ENCODE measurements at regions not wholly inside any gene's neighbourhood (a gene's known extent, or its start where the extent isn't known, plus 50 kb on each side); places are given as distances from the start of the nearest gene placed in this dataset.
"Not testable (repeated sequence)": the region's sequence is repeated elsewhere in the genome, so short reads cannot be mapped to it uniquely, and the experiment has no call there.

DNA sequence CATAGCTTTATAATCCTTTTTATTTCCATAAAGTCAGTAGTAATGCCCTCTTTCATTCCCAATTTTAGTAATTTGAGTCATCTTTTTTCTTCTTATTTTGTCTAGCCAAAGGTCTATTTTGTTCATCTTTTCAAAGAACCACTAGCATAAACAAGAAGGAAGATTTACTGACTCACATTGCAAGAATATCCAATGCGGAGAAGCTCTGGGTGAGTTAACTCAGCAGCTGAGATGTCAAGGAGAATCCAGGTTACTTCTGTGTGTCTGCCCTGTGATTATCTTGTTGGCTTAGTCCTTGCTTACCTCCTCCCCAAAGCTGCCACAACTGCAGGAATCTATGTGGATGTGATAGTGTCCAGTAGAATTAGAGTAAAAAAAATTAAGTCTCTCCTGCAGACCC, 311.4 kb upstream of the NCKAP5 start:
- no peak for DNase-seq (ENCODE audit: low spot score)

DNA sequence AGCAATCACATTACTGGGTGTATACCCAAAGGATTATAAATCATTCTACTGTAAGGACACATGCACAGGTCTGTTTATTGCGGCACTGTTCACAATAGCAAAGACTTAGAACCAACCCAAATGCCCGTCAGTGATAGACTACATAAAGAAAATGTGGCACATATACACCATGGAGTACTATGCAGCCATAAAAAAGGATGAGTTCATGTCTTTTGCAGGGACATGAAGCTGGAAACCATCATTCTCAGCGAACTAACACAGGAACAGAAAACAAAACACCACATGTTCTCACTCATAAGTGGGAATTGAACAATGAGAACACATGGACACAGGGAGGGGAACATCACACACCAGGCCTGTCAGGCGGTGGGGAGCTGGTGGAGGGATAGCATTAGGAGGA, 313.9 kb upstream of the NCKAP5 start:
- DNase-seq (ENCODE audit: low spot score), result not testable (repeated sequence)

DNA sequence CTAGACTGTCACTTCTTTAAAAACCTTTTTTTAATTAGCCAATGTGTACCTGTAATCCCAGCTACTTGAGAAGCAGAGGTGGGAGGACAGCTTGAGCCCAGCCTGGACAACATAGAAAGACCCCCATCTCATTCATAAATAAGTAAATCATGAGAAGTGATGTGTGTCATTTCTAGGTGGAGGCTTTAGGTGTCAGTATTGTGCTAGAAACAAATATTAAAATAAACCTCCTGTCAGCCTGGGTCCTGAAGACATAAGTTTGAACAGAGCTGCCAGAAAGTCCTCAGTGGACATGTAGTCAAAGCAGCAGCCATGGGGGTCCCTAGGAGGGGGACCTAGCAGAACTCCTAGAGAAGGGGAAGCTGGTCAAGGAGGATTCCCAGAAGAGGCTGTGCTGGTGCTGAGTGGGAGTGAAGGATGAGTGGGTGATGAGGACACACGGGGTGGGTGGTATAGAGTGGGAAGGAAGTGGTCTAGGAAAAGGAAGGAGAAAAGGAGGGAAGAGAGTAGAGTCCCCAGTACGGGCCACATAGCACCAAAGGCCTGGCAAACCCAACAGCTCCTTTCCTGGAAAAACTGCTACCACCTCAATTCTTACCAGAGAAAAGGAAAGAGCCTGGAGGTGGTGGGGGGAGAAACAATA, 316.6 kb upstream of the NCKAP5 start:
- no peak for DNase-seq (ENCODE audit: low spot score)

DNA sequence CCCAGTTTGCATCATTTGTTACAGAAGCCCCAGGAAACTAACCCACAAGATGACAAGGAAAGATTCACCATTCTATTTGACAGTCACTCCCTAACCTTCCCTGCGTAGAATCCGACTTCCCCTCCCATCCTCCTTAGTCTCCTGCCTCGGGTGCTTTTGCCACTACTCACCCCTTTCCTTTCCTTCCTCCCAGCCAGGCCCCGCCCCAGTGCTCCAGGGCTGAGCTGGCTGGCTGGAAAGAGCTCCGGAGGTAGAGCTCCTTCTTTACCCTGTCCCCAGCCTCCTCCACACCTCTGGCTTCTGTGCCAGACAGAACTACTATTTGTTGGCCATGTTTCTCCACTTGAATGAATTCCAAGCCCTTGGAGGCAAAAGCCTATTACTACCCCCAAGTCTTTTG, 317.6 kb upstream of the NCKAP5 start:
- DNase-seq (ENCODE audit: low spot score), result no peak

DNA sequence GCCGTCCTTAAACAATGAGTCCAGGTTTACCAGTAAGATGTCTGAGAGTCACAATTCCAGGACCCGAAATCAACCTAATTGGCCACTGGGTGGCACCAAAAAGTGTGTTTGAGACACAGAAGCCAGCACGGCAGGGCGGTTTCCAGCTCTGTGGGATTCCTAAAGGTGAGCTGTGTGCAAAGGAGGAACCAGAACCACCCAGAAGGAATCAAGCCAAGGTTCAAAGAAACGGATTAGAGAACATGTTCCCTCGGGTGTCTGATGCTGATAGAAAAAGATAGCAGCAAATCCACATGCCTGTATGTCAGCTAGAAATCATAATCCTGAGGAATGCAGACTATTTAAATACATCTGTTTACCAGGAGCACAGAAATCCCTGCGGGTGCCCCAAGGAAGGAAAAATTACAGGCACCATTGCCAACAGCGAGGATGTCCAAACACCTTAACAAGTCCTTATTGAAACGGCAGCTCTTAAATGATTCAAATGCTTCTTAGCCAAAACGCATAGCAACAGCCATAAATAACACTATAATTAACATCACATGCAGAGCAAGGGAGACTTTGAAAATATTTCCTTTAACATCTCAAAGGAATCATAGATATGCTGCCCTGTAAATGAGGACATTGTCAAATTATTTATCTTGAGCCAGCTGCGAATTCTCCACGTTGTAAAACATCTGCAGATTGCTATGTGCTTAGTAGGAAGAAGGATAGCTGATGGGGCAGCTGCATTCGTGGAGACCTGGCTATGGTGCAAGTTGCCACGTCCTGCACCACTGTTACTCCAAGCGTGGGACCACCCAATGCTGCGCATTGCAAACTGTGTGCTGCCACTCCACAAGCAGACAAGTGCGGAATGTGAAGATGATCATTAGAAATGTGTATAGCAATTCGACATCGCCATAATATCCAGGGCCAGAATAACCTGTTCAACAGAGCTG, 318.7 kb upstream of the NCKAP5 start:
- DNase-seq (ENCODE audit: low spot score), result no peak

DNA sequence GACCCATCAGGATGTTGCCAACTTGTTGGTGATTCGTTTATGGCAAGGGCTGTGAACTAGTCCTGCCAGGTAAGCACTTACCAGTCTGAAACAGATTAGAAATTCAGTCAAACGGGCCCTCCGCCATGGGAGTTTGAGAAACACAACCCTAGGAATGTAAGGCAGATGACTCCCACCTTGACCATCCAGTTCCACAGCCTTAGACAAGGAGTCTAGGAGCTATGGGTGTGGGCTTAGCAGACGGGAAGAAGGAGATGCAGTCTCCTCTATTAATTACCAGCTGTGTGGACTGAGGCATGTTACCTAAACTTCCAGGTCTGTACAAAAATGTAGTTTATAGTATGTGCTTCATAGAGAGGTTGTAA, 319.4 kb upstream of the NCKAP5 start:
- DNase-seq (ENCODE audit: low spot score), result no peak

DNA sequence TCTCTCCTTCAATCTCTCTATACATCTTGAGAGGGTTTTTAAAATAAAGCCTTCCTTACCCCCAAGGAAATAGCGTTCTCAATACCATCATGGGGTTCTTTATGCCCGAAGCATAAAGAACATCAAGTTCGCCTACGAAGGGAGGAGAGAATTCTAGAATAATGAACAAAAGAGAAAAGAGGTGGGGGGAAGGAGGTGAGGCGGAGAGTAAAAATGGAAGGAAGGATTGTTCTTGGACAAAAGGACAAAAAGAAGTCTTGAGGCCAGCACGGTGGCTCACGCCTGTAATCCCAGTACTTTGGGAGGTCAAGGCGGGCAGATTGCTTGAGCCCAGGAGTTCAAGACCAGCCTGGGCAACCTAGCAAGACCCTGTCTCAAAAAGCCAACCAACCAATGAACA, 319.8 kb upstream of the NCKAP5 start:
- no peak for DNase-seq (ENCODE audit: low spot score)

DNA sequence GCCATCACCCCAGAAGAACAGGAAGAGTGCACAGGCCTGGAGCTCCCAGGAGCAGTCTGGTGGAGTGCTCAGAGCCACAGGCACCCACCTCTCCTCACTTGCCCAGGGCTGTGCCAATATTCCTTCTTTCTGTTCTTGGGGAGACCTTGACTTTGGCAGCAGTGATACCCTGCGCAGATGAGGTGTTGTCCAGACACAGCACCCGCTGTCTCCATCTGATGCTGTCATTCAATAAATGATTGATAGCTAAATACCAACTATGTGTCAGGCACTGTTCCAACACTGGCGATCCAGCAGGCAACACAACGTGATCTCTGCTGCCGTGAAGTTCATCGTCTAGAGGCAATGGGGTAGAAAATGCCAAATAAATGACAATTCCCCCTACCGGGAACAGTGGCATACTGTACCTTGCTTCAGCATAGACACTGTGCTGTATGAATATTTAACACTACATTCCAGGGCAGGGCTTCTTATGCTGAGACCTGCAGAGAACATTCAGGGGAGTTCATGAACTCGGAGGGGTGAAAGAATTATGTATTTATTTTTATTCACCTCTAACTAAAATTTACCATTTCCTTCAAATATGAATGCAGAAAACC, 320.5 kb upstream of the NCKAP5 start:
- no peak for DNase-seq (ENCODE audit: low spot score)

DNA sequence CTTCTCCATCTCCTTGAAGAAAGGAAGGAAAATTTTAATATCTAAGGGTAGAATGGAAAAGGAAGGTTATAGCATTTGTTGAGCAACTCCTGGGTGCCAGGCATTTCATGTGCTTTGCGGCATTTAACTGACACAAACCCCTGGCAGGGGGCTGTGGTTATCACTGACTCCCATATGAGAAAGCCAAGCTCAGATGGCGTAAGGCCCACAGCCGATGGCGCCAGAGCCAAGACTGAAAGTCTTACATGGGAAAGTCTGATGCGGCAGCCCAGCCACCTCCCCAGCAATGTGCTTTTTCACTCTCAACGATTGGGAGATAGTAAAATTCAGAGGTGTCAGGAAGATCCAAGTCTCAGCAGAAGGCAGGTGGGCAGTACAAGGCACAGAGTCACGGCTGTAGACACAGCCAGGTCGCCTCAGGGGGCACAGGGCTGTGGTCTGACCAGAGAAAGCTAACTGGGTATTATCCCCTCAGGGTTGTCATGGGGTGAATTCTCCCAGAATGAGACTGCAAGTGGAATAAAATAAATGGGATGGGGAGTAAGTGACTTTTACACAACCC, 324.2 kb upstream of the NCKAP5 start:
- no peak for DNase-seq (ENCODE audit: low spot score)

DNA sequence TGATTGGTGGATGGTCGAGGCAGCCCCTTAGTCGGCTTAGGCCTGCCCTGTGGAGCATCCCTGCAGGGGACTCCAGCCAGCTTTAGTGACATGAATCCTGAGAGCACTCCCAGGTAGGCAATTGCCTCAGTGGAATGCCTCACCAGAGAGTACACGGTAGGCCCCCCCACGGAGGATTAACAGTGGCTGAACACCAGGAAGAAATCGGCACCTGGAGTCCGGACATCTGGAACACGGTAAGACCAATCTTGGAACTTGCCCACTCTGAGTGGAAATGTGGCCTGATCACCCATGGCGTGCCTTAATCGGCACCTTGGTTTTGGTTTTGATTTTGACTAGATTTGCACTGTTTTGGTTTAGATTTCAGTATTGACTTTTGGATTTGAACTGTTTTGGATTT, 326.2 kb upstream of the NCKAP5 start:
- no peak for DNase-seq (ENCODE audit: low spot score)

DNA sequence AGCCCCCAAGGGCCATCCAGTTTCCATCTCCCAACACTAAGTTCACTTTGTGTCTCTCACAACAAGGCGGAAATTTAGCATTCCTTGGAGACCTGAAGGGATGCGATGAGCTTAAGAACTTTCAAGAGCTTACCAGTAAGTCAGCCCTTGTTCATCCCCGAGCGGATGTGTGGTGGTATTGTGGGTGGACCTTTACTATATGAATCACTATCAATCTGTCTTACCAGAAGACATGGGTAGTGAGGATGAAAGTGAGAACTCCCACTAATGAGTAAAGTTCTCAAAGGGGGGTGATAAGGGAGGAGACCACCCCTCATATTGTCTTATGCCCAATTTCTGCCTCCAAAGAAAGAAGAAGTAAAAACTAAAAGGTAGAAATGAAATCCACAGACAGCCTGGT, 329.6 kb upstream of the NCKAP5 start:
- DNase-seq (ENCODE audit: low spot score), result not testable (repeated sequence)

DNA sequence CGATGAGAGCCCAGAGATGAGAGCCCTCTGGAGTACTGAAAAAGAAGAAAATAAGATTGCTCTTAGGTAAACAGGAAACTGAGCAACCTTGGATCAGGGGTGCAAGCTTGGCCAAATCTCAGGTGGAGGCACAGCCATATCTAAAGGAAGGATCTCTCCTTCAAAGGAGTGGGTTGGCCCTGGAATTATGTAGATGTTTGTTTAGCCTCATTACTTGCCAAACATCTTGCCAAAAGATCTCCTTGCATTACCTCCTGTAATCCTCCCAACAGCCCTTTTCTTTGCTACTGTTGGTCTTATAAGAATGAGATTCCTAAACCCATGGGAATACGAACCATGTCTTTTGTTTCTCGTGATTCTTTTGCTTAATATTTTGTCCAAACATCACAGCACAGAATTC, 332.6 kb upstream of the NCKAP5 start:
- no peak for DNase-seq (ENCODE audit: low spot score)

DNA sequence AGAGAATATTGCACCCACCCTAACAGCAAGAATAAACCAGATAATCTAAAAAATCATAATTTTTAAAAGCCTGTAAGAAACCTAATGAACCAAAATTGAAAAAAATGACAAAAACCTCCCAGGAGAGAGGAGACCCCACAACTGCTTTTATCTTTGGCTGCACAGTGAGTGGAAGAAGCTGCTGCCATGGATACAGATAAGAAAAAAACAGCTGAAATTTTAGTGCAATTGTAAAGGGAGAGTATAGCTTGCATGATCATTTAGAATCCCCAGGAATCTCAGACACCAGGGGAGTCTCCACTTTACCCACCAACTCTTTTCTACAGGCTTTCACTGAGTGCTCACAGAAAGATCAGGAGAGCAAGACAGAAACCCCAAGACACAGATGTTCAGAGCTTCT, 338.1 kb upstream of the NCKAP5 start:
- DNase-seq (ENCODE audit: low spot score), result no peak

DNA sequence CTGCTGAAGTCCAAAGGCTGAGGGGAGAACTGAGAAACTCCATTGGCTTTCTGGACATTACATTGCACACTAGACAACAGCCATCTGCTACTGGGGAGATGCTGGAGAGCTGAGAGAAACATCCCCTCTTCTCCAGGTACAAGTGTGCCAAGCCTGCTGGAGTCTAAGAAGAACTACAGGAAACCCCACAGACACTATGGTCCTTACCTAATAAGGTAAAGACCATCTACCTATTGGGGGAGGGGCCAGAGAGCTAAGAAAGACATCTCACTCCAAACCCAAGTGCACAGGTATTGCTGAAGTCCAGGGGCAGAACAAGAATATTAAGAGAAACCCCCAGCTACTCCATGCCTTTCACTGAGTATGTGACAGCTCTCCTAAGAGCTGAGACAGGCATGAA, 338.7 kb upstream of the NCKAP5 start:
- no peak for DNase-seq (ENCODE audit: low spot score)

DNA sequence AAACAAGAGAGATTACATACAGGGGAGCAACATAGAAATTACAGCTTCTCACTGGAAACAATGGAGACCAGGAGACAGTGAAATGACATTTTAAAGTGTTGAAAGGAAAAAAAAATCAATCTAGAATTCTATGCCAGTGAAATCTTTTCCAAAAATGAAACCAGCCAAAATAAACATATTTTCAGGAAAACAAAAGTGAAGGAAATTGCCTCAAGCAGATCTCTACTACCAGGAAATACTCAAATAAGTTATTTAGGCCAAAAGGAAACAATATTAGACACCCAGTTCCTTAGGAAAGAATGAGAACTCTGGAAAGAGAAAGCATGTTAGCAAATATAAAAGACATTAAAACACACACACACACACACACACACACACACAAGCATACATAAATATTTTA, 339.9 kb upstream of the NCKAP5 start:
- DNase-seq (ENCODE audit: low spot score), result no peak

DNA sequence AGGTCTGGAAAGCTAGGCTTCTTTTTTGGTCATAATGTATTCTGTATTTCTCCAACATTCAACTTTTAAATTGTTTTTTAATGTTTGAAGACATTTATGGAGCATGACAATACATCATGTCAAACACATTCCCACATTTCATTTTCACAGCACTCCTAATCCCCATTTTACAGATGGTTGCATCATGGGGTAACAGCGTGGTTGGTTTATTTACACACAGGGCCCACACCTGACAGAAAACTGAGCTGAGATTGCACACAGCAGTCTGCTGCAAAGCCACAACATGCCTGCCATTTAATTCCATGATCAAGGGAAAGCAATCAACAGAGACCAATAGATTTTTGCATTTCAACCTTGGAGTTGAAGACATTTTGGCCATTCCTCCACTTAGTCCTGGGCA, 335.7 kb upstream of the MGAT5 start:
- DNase-seq (ENCODE audit: low spot score), result no peak

DNA sequence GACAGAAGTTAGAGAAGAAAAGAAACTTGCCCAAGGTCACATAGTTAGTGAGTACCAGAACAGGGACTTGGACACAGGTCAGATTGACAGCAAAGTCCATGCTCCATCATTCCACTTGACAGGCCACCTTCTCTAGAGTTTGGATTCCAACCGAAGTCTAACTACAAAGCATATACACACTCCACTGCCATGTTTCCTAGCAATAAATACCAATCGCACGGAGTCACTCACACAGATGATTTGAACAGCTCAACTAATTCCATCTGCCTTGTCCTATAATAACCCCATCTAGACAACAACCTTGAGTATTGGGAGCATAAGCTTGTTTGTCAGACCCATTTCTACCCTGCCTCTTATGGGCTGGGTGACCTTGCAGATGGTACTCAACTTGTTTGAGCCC, 334.6 kb upstream of the MGAT5 start:
- DNase-seq (ENCODE audit: low spot score), result no peak

DNA sequence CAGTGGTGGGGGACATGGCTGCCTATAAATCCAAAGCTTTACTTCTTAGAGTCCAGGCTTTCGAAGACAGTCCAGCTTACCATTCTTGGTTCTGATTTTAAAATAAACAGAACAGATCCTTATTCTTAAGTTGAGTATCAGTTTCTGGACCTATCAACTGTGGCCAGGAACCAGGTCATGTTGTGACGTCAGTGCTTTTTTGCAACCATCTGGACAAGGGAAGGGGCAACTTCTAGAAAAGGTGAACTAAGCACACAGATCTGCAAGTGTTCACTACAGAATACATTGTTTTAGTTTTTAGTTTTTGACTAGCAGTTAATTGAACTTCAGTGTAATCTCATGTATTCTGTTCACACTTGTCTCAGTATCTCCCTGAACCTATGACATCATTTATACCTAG, 326.0 kb upstream of the MGAT5 start:
- DNase-seq (ENCODE audit: low spot score), result no peak

DNA sequence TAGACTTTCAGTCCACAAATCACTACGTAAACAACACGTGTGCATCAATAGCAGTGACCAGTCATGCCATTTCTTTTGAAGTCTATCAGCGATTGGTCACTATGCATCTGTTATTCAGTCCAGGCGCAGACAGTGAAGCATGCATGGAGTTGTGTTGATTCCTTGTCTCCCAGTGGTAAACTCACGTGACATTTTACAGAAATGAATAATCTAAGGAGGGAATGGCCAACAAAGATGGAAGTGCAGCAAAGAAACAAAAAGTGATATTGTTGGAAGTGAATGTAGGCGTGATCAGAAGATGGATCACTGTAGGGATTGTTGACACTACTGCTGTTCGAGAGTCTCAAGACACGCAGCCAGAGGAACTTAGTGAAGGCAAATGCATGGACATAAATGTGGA, 317.8 kb upstream of the MGAT5 start:
- DNase-seq (ENCODE audit: low spot score), result no peak

DNA sequence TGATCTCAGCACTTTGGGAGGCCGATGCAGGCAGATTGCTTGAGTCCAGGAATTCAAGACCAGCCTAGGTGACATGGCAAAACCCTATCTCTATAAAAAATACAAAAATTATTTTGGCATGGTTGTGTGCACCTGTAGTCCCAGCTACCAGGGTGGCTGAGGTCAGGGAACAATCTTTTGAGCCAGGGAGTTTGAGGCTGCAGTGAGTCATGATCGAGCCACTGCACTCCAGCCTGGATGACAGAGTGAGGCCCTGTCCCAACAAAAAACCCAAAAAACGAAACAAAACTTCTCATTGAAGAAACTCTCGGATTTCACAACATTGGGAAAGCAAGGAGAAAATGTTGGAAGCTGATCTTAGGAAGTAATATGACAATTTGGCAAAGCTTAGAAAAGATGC, 317.3 kb upstream of the MGAT5 start:
- DNase-seq (ENCODE audit: low spot score), result no peak

DNA sequence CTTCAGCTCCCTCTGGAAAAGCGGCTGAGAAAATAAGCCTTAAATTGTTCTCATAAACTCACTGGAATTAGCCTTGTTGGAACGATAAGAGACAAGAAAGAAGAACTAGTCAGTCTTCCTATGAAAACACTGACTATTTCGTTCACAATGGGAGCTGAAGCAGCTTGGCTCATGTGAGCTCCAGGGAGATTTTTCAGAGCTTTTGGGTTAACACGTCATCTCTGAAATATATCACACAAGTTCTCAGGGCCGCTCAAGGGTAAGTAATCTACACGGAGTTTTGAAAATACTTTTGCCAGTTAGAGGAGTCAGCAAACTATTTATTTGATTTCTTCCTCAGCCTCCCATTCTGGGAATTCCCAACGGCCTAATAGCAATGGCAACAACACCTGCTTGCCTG, 316.2 kb upstream of the MGAT5 start:
- DNase-seq (ENCODE audit: low spot score), result no peak

DNA sequence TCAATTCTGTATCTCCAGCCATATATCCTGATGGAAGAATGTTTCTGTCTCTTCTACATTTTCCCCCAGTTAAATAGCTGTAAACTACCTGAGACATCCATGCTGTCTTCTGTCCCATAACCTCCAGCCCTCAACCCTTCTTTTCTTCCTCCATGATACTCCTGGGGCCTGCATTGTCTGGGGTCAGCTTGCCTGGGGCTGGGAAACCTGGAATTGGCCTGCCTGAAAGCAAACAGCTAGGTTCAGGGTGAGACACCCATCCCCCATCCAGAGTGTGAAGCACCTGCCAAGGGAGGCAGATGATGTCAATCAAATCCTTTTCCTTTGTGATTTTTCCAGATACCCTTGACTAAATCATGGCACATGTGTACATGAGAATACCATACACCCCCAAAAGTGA, 313.7 kb upstream of the MGAT5 start:
- DNase-seq (ENCODE audit: low spot score), result no peak

DNA sequence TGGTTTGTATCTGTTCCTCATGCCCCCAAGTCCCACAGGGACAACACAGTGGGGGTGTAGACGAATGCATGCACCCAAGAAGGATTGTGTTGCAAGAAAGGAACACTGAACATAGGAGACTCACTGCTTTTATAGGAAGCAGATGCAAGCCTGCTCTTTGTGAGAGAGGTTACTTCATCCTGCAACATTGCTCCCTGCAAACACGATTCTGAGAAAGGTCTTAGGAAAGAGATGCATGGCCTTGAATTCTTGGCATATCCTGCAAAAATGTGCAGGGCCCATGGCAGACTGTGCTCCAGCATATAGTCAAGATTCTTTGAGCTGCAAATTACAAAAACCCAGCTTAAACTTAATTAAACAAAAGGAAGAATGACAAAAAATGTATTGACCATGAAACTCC, 312.2 kb upstream of the MGAT5 start:
- no peak for DNase-seq (ENCODE audit: low spot score)
